K562 (cell line): ENCODE measurements at regions not wholly inside any gene's neighbourhood (a gene's known extent, or its start where the extent isn't known, plus 50 kb on each side); places are given as distances from the start of the nearest gene placed in this dataset.

Source experiments
- CHD7 ChIP-seq: fragments of 200-600 bp; sonication (generic); IDR thresholded peaks from one replicate; pipeline ENCODE4 v1.6.1; 2012; ENCODE audit warnings: mild to moderate bottlenecking, low read depth, low read length, inconsistent platforms

- TF ChIP-seq CHD7: no peak
These were observed 299.9 kb upstream of the MYOCD start (continued) for GRCh38 chr17:12365805-12366204.
